Mucosa of descending colon (tissue), 3 donors: ENCODE measurements at regions not wholly inside any gene's neighbourhood (a gene's known extent, or its start where the extent isn't known, plus 50 kb on each side); places are given as distances from the start of the nearest gene placed in this dataset.
"Not testable (repeated sequence)": the region's sequence is repeated elsewhere in the genome, so short reads cannot be mapped to it uniquely, and the experiment has no call there.

Experiments used
- ATAC-seq: fragments of 200-7000 bp; cut with Tn5 transposase; one replicate; pipeline ENCODE4 v1.9.1; 2020; ENCODE audit warnings: mild to moderate bottlenecking, moderate library complexity
- DNase-seq, 3 donors: peaks; one replicate each; pipeline ENCODE4 v3.0.0-alpha.2; 2020
- H3K36me3 ChIP-seq: fragments of 200-600 bp; one replicate; pipeline ENCODE4 v1.8.0; 2021; ENCODE audit warnings: low read depth, mild to moderate bottlenecking
- H3K4me1 ChIP-seq: fragments of 200-600 bp; one replicate; pipeline ENCODE4 v1.8.0; 2021; ENCODE audit warnings: low read depth, mild to moderate bottlenecking
- H3K4me3 ChIP-seq: fragments of 200-600 bp; one replicate; pipeline ENCODE4 v1.8.0; 2021; ENCODE audit warnings: mild to moderate bottlenecking
- H3K9me3 ChIP-seq: fragments of 200-600 bp; one replicate; pipeline ENCODE4 v1.8.0; 2021; ENCODE audit warnings: mild to moderate bottlenecking
- intact Hi-C, 2 donors: fragments of 100-400 bp; cut with DNase I in 1 of 2; cut with micrococcal nuclease in 1 of 2; formaldehyde crosslinking; loops; one replicate each; pipeline versions ENCODE4 v1.11.0 to v1.11.1; 2022; cut with DNase I, micrococcal nuclease
- TF ChIP-seq, protein P1 (sequence below): fragments of 200-600 bp; IDR thresholded peaks from one replicate; pipeline ENCODE4 v1.8.0; 2022; ENCODE audit warnings: antibody characterized with exemption, mild to moderate bottlenecking
- donor health status: DM: no; HTN: no; CAD: no; lungs with moderate emphysema.
- donor health status: DM: no; HTN: no; CAD: no.
- donor health status: DM: no; HTN: yes; CAD: no.

DNA sequence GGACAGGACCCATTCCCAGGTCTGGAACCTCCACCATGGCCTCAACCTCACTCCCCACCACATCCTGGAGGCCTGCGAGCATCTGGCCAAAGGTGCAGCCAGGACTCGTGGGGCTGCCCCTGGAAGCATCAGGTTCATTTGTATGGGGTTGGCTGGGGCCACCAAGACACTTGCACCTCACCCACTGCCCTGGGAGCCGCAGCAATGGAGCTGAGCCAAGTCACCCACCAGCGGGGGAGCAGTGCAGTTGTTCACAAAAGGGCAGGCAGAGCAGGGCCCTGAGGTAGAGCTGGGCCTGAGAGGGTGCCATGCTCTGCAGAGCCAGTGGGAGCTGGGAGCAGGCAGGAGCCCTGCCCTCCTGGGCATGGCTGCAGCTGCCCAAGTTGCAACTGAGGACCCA, 163.5 kb downstream of the FAM47A start:
- Histone ChIP-seq H3K4me3 (no peak overlapping the region), H3K4me1 (no peaks in the 10 kb centered on the region), H3K9me3 (no peaks in the 10 kb centered on the region), H3K36me3 (no peaks in the 10 kb centered on the region)
- TF ChIP-seq, protein P1, sequence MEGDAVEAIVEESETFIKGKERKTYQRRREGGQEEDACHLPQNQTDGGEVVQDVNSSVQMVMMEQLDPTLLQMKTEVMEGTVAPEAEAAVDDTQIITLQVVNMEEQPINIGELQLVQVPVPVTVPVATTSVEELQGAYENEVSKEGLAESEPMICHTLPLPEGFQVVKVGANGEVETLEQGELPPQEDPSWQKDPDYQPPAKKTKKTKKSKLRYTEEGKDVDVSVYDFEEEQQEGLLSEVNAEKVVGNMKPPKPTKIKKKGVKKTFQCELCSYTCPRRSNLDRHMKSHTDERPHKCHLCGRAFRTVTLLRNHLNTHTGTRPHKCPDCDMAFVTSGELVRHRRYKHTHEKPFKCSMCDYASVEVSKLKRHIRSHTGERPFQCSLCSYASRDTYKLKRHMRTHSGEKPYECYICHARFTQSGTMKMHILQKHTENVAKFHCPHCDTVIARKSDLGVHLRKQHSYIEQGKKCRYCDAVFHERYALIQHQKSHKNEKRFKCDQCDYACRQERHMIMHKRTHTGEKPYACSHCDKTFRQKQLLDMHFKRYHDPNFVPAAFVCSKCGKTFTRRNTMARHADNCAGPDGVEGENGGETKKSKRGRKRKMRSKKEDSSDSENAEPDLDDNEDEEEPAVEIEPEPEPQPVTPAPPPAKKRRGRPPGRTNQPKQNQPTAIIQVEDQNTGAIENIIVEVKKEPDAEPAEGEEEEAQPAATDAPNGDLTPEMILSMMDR: no peak
- DNase-seq: peak in 1 of 3 donors; percentile 15
- intact Hi-C loops: no loop called here
- ATAC-seq: no peak

DNA sequence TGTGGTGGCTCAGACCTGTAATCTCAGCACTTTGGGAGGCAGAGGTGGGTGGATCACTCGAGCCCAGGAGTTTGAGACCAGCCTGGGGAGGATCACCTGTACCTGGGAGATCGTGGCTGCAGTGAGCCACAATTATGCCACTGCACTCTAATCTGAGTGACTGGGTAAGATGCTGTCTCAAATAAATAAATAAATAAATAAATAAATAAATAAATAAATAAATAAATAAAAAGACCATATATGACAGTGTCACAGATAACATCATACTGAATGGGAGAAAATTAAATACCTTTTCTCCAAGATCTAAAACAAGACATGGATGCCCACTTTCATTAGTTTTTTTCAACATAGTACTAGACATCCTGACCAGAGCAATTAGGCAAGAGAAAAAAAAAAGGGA, 182.8 kb downstream of the FAM47A start:
- Histone ChIP-seq H3K36me3 (no peaks in the 10 kb centered on the region), H3K4me3 (no peak overlapping the region), H3K4me1 (no peaks in the 10 kb centered on the region), H3K9me3 (peaks cover 5% of the 10 kb centered on the region)
- DNase-seq (no peak), ATAC-seq (no peak)
- intact Hi-C loops: no loop called here
- TF ChIP-seq, protein P1: no peak

GRCh38 chrX:33926249-33926648, 205.9 kb downstream of the FAM47A start:
- H3K4me3 ChIP-seq, H3K36me3 ChIP-seq, intact Hi-C loops, DNase-seq, ATAC-seq, H3K4me1 ChIP-seq, H3K9me3 ChIP-seq: not testable (repeated sequence)

- Histone ChIP-seq H3K36me3 (no peaks in the 10 kb centered on the region), H3K9me3 (peaks cover 9% of the 10 kb centered on the region), H3K4me1 (no peaks in the 10 kb centered on the region), H3K4me3 (no peak overlapping the region)
- intact Hi-C loops: no loop called here
- ATAC-seq (no peak), DNase-seq (no peak)
- TF ChIP-seq, protein P1: no peak
Observed at GRCh38 chrX:33923262-33923661, 208.9 kb downstream of the FAM47A start.

DNA sequence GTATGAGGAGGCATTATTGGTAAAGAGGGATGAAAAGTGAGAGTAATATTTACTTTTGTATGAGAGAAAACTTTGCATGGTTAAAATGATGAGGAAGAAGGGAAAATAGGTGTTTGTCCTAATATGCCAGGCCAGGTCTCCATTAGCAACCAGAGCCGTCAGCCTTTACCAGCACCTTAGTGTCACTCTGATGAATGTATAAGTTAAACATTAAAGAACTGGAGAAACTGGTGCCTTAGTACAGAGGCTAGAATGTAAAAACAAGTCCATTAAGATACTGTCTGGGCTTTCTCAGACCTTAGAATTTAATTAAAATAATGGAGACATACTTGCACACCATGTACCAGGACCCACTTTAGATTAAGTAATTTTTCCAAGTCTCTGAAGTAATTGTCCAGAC, 222.3 kb downstream of the FAM47A start:
- H3K36me3 ChIP-seq: no peaks in the 10 kb centered on the region
- TF ChIP-seq, protein P1: no peak
- no peak for ATAC-seq
- no peak overlapping the region for H3K4me3 ChIP-seq
- DNase-seq: no peak
- intact Hi-C loops: no loop called here
- H3K9me3 ChIP-seq: no peaks in the 10 kb centered on the region
- H3K4me1 ChIP-seq: no peaks in the 10 kb centered on the region

DNA sequence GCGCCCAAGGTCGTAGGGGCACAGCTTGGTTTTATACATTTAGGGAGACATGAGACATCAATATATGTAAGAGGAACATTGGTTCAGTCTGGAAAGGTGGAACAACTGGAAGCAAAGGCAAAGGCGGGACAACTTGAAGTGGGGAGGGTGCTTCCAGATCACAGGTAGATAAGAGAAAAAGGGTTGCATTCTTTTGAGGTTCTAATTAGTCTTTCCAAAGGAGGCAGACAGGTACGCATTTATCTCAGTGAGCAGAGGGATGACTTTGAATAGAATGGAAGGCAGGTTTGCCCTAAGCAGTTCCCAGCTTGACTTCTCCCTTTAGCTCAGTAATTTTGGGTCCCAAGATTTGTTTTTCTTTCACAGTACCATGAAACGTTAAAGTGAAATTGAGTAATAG, 223.2 kb downstream of the FAM47A start:
- TF ChIP-seq, protein P1: no peak

More for the DNA sequence above, 223.2 kb downstream of the FAM47A start:
- no peak for DNase-seq
- no peak for ATAC-seq
- Histone ChIP-seq H3K4me3 (no peak overlapping the region), H3K4me1 (no peaks in the 10 kb centered on the region), H3K36me3 (no peaks in the 10 kb centered on the region), H3K9me3 (no peaks in the 10 kb centered on the region)
- intact Hi-C loops: no loop called here
